ENCODE measurements at regions not wholly inside any gene's neighbourhood (a gene's known extent, or its start where the extent isn't known, plus 50 kb on each side); places are given as distances from the start of the nearest gene placed in this dataset.

DNA sequence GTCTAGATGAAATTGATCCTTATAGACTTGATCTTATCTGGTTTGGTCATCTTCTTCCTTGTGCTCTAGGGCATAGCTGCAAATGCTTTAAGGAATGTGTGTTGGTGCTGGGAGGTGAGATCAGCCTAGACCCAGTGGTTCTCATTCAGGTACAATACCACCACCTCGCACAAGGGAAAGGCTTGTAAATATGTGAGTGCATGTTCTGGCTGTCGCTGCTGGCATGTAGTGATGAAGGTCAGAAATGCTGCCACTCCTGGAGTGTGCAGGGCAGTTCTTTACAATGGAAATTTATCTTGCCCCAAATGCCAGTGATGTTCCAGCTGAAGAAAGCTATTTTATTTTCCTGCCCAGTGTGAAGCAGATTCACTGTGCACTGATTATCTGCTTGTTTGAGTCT, 900.9 kb downstream of the QKI start:
- DNase-seq (ENCODE audit: low read depth in 3 of 3) = no peak

DNA sequence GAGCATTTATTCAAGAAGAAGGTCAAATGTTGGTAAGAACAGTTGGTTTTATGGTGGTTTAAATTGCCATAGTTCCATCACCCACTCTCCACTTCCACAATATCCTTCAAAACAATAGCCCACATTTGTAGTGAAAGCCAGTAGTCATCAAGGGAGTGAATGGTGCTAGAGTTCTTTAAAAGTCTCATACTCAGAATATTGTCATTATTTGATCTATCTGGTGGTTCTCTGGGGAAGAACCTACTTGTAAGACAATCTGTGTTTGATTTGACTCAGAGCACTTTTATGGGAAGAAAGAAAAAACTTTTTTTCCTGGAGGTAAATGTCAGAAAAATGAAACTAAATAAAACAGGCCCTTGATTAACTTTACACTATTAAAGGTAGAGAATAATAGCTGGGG, 893.8 kb downstream of the QKI start:
- no peak for DNase-seq (ENCODE audit: low read depth in 3 of 3)

DNA sequence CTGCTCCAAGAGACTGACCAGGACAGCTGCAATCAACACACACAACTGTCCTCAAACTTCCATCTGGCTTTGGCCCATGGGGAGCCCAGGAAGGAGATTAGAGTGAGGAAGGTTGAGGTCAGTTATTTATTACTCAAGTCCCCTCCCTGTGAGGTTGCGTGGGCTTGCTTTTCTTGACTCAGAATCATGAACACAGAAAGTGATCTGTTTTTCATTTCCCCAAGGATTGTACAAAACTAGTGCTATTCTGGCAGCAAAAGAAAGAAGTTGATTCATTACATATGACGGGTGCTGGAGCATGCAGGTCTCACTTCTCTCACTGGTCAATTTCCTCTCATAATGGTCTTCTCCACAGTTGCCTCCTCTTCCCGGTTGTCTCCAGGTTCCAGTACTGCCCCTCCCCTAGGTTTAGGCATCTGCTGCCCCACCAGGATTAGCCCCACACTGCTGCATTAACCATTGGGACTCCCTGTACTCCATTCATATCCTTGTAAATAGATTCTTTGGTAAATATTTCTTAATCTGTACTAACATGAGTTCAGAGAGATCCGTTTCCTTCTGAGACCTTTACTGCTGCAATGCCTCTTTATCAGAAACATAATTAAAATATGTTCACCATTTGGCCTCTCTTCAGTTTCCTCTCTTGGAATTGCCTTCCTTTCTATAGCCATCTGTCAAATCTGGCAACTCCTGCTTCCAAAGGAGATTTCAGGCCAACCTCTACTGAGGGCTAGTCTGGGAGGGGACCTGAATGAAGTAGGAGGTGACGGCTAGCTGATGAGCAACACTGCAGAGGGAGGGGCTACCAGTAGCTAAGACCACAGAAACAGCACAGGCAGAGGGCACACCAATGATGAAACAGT, 888.8 kb downstream of the QKI start:
- DNase-seq (ENCODE audit: low read depth in 3 of 3) = no peak

DNA sequence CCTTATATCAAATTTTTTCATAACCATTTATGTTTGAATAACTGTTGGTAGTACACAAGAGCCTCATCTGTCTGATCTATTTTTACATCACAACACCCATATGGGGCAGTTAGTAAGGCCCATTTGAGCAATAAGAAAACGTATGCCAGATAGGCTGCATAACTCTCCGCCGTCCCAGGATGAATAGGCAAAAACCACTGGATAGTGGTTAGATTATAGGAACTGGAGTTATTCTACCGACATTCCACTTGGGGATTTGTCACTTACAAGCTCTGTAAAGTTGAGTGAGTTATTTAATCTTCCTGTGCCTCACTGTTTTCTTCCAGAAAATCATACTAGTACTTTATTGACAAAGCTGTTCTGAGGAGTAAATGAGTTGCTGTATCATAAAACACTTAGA, 881.9 kb downstream of the QKI start:
- no peak for DNase-seq (ENCODE audit: low read depth in 3 of 3)

DNA sequence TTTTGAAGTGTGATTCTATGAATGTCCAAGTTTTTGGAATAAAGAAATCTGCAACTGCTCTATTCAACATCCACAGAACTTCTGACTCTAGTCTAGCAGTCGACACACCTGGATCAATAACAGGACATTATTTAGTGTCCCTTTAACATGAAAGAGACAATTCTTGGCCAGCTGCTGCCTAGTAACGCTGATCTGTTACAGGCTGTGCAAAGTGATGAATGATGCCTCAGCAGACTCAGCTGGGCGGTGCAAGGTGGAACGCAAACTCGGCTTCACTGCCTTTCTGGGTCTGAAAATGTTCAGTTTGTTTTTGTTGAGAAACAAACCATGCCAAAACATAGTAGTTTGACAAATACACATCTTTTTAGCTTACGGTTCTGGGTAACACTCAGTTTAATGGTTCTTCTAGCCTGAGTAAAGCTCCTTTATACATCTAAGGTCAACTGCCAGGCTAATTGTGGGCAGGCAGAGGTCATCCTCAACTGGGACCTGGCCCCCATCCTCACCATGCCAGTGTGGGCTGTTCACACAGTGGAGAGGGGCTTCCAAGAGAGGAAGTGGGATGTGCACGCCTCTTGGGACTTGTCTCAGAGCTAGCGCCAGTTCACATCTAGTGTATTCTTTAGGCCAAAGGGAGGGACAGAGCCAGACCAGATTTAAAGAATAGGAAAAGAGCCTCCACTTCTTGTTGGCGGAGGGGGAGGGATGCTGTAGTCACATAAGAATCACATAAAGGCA, 879.7 kb downstream of the QKI start:
- DNase-seq (ENCODE audit: low read depth in 3 of 3) = no peak

DNA sequence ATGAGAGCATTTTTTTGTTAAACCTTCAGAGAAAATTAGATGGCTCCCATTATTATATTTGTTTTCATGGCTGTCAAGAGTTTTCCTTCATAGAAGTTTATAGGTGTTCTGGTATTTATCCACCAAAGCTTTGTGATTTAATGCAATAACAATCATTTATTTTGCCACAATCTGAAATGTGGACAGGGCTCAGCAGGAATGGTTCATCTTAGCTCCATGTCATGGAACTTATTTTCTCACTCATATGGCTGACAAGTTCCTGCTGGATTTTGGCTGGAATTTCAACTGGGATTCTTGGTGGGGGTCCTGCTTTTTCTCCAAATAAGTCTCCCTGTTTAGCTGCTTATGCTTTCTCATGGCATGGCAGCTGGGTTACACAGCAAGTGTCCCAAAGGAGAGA, 876.7 kb downstream of the QKI start:
- DNase-seq (ENCODE audit: low read depth in 3 of 3) = no peak

DNA sequence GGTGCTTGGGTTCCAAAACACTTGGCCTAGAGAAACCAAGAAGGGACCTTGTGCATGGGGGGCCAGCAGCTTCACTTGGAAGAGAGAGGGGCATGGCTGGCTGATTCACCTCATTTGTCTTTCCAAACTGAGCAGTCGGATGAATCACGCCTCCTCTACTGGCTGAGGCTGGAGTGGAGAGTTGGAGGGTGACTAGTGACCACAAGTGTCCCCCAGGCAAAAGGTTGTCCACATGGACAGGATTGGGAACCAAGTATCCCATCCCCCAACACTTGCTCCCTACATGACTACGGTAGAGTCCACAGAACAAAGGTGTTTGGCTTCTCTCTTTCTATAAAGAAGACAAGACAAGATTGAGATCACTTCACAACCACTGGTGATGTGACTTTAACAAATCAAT, 875.6 kb downstream of the QKI start:
- DNase-seq (ENCODE audit: low read depth in 3 of 3) = no peak

DNA sequence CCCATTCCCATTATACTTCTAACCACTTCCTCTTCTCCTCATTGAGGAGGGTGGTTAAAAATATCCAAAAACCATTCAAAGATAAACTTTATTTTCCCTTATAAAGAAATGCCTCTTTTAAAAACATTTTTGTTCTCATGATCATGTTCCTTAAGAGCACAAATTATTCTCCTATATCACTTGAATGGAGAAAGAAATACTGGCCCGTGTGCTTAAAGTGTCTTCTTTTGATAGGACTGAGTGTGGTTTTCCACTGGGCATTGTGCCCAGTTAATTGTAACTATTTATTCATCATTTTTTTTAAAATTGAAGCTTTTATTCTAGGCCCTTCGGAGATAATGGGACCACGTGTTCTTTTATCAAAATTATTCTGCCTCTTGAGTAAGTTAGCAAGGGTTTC, 871.5 kb downstream of the QKI start:
- DNase-seq (ENCODE audit: low read depth in 3 of 3) = no peak

DNA sequence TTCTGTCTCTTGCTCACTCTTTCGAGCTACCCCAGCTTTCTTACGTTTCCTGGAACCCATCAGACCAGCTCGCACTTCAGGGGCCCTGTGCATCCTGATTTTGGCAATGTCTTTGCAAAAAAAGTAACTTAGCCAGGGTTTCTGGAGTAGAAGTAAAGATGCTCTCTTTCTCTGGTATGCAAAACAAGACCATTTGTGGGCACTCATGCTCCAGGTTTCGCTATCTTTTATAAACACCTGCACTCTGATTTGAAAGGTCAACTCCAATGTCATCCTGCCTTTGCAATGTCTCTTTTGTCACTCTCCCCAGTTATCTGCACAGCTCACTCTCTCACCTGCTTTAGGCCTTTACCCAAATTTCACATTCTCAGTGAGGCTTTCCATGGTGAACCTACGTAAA, 869.1 kb downstream of the QKI start:
- DNase-seq (ENCODE audit: low read depth in 3 of 3) = no peak

DNA sequence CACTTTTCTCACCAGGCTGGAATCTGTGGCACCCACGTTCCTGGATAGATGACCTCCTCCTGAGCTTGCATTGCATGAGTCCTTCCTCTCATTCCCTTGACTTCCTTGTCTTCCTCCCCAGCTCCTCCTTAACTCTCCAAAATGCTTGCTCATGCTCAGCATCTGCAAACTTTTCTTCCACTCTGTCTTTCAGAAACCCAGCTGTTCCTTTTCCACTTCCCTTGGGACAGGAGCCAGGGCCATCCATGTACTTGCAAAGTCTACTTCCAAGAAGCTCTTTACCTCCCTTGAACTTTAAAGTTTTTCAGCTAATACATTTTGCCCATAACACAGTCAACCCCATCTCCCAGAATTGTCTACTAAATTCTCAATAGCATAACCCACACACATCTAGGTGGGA, 861.7 kb downstream of the QKI start:
- no peak for DNase-seq (ENCODE audit: low read depth in 3 of 3)

DNA sequence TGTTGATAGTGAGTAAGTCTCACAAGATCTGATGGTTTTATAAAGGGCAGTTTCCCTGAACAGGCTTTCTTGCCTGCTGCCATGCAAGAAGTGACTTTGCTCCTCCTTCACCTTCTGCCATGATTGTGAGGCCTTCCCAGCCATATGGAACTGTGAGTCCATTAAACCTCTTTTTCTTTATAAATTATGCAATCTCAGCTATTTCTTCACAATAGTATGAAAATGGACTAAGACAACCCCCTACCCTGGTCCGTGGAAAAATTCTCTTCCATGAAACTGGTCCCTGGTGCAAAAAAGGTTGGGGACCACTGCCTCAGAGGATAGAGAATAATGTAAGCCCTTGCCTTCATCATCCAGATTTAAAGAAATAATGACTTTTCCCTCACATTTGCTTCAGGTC, 861.3 kb downstream of the QKI start:
- DNase-seq (ENCODE audit: low read depth in 3 of 3) = no peak

DNA sequence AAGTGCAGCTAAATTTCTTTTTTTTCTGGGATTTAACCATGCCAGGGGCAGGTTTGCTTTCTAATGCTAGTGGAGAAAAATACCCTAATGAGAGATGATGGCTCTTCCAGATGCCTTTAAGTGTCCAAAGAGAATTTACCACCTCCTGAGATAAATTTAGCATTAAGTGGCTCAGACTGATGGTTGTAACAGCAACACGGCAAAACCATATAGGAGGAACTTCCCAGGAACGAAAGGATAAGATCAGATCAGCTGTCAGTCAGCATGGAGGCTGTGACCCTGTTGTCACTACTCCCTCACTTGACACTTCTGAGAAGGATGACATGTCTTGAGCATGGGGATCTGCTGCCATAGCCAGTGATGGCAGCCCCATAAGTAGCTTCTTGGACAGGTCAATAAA, 860.0 kb downstream of the QKI start:
- DNase-seq (ENCODE audit: low read depth in 3 of 3) = no peak

DNA sequence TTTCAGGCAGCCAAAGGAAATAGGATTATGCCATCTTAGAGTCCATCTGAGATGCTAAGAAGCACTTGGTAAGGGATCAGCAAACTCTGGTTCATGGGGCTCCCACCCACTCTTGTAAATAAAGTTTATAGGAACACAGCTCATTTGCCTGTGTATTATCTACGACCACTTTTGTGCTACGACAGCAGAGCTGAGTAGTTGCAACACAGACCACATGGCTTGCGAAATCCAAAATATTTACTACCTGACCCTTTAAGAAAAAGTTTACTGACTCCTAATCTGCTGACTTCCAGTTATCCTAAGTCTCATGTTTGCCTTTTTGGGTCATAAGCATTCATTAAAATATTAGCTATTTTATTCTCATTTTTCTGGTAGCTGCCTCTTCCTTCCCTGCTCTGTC, 859.0 kb downstream of the QKI start:
- DNase-seq (ENCODE audit: low read depth in 3 of 3) = no peak

DNA sequence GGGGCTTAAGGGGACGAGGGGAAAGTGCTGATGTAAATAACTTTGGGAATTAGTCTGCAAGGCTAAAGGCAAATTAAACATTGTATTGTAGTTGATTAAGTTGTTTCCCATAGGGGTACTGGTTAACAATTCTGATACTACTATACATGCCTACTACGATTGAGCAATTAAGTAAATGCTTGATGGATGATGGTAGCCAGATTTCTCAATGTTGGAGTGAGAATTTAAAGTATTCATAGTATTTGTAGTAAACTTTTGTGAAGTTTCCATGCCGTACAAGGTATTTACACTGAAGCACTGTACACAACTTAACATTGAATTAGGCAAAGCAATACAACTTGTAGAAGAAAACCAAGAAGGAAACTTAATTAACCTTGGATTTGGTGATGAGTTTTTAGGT, 852.3 kb downstream of the QKI start:
- DNase-seq (ENCODE audit: low read depth in 3 of 3) = no peak

DNA sequence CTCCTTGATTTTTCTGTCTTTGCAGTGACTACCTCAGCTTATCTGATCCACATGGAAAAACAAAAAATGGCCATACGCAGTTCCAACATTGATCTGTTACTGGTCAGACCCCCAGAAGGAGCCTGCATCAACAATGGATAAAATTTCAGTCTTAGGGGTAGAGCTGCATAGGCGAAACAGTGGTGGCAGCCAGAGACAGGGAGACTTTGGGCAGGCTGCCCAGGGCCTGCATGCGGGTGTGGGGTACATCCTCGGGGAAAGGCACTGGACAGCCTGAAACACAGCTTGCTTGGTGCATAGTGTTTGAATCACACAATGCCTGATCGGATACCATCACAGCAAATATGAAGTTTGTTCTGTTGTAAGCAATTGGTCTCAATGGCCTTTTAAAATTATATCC, 847.8 kb downstream of the QKI start:
- no peak for DNase-seq (ENCODE audit: low read depth in 3 of 3)

DNA sequence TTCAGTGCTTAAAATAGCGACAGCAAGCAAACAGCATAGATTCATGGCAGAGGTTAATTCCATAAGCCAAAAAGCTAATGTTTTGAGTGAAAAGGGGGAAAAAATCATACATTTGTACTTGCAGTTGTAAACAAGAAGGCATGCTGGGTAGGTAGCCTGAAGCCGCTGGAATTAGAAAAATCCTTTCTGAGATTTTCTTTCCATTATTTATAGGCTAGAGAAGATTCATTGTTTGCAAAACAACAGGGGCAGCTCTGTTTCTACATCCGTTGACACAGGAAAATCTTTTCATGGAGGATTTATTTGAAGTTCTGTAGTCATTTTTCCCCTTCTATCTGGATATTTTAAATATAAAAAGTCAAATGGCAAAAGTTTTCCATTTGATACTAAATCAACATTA, 843.9 kb downstream of the QKI start:
- DNase-seq (ENCODE audit: low read depth in 3 of 3) = no peak

DNA sequence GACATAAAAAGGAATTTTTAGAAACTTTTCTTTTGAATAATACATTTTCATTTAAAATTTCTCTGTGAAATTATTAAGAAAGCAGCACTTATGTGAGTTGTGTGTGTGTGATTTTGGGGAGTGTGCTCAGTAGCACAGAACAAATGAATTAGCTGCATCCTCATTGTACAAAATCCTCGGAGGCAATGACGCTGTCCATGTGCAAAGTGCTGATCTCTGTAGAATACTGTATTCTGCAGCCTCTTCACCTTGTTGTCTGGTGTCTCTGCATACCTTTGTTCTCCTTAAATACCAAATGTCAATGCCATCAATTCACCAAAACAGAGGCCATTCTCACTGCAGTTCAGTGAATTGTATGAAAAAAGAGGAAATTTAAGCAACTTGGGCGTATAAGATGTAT, 838.4 kb downstream of the QKI start:
- DNase-seq (ENCODE audit: low read depth in 3 of 3) = no peak

DNA sequence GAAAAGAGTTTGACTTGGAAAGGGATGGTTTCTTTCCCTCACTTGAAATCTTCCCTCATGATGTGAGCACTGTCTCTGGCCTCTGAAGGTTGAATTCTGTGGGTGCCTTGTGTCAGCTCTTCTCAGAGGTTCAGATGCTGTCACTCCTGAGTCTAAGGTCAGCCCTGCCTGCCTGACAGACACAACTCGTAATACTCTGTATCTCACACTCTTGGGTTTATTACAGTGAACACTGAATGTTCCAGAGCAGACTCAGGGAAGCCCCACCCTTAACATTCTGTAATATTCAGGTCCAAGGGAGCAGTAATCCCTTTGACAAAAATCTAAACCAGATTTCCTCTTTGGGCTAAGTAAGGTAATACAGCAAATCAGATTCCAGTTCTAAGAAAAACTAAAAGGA, 837.8 kb downstream of the QKI start:
- DNase-seq (ENCODE audit: low read depth in 3 of 3) = no peak

DNA sequence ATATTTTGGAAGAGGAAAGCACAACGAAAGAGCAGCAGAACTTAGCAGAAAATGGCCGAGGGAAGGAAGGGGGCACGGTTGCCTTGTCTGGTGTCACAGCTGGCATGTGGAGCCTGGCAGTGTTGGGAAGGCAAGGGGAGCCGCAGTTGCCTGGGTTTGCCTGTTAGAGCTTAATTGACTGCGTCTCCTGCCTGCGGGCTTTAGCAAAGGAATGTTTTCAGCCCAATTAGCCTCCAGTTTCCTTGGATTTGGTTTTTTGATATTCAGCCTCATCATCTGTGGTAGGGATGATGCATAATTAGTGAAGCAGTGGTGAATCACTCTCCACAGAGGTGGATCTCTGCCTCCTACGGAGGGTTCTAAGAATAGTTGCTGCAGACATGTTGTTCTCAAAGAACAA, 832.6 kb downstream of the QKI start:
- no peak for DNase-seq (ENCODE audit: low read depth in 3 of 3)

DNA sequence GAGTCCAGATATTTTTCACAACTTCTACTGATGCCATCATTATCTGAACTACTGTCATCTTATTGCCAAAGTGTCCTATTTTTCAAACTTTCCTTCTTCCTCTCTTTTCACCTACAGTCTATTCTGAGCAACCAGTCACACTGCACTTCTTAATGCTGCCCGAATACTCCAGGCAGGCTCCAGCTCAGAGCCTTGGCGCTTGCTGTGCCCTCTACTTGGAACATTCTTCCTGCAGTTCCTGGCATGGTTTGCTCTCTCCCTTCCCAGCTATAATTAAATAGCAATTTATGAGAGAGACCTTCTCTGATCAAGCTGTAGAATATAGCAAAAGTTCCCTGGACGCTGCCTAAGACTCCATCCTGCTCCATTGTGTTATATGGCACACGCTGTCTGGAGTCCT, 831.6 kb downstream of the QKI start:
- no peak for DNase-seq (ENCODE audit: low read depth in 3 of 3)

DNA sequence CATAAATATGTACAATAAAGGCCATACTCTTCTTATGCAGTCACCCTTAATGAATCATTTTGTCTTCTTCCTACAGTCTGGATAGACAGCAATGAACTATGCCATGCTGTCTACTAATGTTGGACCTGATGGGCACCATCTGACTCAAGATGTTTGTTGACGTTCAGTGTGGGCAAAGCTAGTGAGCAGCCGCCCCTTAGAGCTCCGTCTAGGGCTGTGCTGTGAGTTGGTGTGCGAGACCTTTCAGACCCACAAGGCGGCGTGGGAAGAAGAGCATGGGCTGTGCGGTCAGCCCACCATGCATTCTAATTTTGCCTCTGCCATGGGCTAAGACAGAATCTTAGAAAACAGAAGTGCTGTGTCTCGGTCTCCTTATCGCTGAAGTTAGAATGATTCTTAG, 829.4 kb downstream of the QKI start:
- no peak for DNase-seq (ENCODE audit: low read depth in 3 of 3)

DNA sequence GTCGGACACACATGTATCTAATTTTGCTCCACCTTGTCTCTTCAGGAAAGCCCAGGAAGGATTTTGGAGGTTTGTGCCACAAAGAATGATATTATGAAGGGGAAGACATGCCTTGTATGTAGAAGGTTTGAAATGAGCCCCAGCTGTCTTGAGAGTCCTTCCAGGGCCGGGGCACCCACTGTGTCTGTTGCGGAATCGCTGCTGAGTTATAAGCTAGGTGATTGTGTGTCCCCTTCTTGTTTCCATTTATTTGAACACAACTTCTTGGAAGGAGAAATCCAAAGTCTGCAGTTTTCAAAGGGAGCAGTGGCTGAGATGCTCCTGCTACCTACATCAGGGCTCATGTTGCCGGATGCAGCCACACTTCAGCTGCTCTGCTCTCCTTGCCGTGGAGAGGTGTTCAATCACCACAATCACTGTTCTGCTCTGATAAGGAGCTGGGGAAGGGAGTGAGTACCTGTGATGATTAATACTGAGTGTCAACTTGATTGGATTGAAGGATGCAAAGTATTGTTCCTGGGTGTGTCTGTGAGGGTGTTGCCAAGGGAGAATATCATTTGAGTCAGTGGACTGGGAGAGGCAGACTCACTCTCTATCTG, 828.6 kb downstream of the QKI start:
- DNase-seq (ENCODE audit: low read depth in 3 of 3) = no peak

DNA sequence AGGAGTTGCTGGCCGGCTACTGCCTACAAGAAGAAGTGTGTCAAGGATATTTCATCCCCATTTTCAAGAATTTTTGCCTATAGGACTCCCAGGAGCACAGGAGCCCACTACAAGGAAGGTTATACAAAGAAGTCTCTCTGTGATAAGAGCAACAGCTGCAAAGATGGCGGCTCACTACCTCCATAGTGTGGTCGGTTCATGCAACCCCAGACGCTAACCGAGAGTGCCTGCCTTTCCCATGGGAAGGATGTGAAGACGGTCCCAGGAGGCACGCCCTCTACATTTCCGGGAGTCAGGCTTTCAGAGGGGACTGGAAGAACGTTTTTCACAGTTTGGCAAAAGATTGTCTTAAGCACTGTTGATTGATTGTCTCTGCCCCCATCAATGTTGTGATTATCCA, 816.3 kb downstream of the QKI start:
- no peak for DNase-seq (ENCODE audit: low read depth in 3 of 3)

All from stimulated activated CD4-positive, alpha-beta T cell treated with anti-CD3 and anti-CD28 coated beads, TNF-alpha, amount 100 ng/mL, for 24 hours (primary cell).